HG02981 (cell line): ENCODE measurements at regions not wholly inside any gene's neighbourhood (a gene's known extent, or its start where the extent isn't known, plus 50 kb on each side); places are given as distances from the start of the nearest gene placed in this dataset.

Experiments
- ATAC-seq: cut with Tn5 transposase; IDR thresholded peaks from one replicate; pipeline ENCODE4 v1.9.1; 2021; ENCODE audit warnings: mild to moderate bottlenecking, moderate library complexity; ENCODE audit not compliant: unreplicated experiment

DNA sequence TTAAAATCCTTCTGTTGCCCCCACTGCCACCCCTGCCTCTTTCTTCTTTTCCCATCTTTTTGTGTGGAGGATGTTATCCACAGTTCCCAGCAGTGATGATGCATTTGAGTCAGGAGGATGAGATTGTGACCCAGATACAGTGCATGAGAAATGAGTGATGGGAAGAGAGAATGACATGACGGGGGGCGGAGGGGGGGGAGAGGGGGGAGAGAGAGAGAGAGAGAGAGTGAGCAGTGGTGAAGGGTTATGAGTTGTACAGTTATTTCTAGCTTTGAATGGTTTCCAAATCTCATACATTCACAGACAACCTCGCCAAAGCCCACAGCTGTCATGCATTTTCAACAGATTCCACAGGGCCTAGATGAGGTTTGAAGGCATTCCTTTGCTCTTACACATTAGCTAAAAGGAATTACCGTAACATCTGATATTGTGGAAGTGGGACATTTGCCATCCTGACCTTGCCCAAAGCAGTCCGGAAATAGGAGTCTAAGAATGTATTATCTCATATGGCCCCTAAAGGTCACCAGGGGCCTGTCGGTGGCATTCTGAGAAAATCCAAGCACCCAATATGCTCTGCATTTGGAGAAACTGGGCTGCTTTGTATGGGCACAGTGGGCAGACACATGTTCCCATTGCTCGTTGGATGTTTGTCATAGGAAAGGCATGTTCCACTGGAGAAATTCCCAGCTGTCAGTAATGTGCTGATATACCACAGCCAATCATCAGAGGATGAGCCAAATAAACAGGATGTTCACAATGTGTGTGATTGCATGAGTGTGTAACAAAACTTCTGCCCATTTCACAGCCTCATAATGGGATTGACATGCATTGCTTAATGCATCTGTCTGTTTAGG is 435.8 kb downstream of the SPRY1 start:
- ATAC-seq, result no peak

DNA sequence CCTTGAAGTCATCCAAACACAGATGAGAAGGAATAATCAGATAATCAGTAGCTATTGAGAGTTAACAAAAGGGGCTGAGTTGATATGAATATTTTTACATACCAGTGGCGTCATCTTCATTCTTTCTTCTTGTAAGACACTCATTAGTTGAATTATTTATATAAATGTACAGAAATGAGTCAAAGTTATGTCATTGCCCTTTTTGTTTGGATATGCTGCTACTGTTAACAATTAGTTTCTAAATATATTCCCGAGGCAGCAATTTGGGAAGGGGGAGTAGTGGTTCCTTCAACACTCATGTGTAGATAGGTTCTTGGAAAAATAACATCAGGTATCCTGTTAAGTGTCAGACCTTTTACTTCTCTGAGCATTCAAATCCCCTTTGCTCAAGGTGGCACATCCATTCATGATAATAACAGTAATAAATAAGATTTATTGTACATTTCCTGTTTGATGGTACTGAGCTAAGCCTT is 436.6 kb downstream of the SPRY1 start:
- ATAC-seq, result no peak

DNA sequence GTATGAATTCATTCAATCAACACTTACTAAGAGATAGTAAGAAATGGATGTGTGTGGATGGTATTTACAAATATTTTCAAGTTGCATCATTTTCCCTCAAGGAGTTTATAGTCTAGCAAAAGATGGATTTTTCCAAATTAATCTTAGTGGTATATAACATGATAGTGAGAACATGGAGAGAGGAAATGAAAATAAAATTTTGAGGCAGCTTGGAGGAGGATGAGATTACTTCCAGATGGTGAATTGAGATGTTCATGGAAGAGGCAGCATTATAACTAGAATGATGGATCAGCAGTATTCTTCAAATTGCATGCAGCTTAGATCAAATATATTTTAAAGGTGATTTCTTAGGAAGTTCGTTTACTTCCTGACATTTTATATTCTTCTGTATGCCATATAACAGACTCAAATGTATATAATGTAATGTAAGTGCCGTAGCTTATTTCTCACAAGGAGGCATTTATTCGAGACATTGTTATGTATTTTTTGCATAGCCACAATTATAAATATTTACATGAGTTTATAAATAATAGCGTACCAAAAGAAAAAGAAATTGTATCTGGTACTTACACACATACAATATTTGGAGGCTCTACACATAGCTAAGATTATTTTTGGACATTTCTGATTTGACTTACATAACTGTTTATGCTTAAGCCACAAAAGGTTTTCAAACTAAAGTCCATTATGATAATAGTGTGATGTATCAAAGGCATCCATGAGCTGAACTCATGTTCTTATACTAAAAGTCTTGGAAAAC is 439.4 kb downstream of the SPRY1 start:
- no peak for ATAC-seq

GRCh38 chr4:123836851-123837595 is 440.4 kb downstream of the SPRY1 start:
- no peak for ATAC-seq

DNA sequence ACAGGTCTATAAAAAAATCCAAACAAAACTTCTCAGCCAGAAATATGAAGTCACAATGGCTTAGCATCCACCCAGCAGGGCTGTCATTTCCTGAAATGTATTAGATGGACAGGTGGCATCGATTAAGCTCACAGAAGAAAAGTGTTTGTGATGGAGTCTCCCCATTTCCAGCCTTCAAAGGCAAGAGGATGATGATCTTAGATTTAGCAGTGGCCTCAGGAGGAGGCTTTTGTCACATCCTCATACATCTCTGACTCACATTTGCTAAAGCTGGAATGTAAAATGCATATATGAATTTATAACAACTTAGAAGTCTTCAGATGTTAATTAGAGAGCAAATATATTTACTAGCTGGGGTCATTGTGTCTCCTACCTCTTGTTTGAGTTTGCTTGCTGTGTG is 441.9 kb downstream of the SPRY1 start:
- no peak for ATAC-seq

- no peak for ATAC-seq
Observed at GRCh38 chr4:123840197-123840596, 443.6 kb downstream of the SPRY1 start.

DNA sequence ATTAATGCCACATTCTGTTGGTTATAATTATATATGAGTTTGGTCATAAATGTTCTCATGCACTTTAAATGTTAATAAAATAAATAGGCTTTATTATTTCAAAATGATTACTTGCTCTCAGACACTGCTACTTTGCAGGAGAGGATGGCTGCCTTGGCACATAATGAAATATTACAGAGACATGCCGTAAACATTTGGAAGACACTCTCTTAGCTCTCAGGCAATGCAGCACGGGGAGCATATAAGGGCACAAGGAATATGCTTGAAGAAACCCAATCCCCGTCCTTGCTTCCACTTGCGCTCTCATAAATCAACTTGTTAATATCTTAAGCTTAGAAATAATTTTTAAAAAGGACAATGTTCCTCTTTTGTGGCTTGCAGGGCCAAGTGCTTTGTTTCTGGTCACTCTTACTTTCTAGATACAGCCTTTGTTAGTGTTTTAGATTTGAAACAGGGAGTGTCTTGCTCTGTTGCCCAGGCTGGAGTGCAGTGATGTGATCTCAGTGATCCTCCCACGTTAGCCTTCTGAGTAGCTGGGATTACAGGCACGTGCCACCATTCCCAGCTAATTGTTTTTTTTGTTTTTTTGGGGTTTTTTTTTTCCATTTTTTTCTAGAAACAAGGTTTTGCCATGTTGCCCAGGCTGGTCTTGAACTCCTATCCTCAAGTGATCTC is 445.0 kb downstream of the SPRY1 start:
- no peak for ATAC-seq

DNA sequence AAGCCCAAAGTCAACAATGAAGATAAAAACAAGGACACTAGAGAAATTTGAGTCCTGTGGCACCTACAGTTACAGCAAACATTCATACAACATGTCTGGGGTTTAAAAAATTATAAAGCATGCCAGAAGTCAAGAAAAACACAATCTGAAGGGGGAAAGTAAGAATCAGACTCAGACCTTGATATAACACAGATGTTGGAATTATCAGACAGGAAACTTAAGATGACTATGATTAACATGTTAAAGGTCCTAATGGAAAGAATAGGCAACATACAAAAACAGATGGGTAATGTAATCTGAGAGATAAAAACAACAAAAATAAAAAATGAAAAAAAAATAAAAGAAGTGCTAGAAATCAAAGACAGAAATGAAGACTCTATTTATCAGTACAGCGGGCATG is 446.5 kb downstream of the SPRY1 start:
- ATAC-seq, result no peak

GRCh38 chr4:123844374-123844773 is 447.8 kb downstream of the SPRY1 start:
- ATAC-seq, result no peak

DNA sequence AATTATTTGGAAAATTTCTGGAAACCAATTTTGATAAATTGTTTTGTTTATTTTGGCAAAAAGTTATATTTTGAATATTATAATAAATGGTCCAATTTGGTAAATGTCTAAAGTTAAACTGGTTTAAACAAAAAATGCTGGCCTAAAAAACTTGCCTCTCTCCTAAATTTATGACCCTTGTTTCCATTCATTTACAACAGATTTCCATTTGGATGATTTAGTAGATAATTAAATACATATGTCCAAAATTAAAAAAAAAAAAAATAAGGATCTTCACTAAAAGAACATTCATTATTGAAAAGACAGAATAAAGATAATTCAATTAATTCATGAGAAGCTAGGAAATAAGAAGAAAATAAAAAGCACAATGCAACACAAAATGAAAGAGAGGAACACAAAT is 449.5 kb downstream of the SPRY1 start:
- ATAC-seq, result no peak

GRCh38 chr4:123846561-123846960 is 450.0 kb downstream of the SPRY1 start:
- ATAC-seq, result no peak

- ATAC-seq, result no peak
Observed at GRCh38 chr4:123848606-123849005, 452.0 kb downstream of the SPRY1 start.

DNA sequence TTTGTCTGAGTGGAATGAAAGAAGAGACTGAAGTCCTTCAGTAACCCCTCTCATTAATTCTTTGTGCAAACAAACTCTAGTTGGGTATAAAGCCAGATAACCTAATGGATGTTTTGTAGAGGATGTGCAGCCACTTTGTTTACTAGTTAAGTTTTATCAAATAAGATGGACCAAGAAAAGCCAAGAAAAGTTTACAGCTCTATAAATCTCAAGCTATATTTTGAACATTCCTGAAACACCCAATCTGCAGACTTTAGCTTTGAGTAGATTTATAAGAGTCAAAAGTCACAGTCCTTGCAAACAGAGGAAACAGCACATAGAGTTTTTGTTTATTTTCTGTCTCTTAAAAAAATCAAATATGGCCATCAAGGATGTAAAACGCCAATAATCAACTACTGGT is 452.9 kb downstream of the SPRY1 start:
- no peak for ATAC-seq

- no peak for ATAC-seq
Observed at GRCh38 chr4:123851521-123851920, 454.9 kb downstream of the SPRY1 start.

DNA sequence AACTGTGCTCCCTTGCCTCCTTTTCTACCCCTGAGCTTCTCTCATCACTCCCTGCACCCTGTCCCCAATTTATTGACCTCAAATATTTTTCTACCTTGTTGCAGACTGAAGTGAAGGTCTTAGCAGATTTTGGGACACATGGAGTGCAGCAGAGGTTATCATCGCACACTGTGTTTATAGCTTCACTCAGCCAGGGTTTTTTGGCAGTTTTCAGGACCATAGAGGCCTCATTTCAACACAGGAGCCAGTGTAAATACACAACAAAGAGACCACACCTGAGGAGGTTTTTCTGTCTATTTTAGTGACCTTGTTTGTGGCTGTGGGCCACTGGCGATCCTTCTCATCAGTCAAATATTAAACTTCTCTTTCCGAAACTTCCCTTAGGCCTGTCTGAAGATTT is 457.1 kb downstream of the SPRY1 start:
- ATAC-seq, result no peak

DNA sequence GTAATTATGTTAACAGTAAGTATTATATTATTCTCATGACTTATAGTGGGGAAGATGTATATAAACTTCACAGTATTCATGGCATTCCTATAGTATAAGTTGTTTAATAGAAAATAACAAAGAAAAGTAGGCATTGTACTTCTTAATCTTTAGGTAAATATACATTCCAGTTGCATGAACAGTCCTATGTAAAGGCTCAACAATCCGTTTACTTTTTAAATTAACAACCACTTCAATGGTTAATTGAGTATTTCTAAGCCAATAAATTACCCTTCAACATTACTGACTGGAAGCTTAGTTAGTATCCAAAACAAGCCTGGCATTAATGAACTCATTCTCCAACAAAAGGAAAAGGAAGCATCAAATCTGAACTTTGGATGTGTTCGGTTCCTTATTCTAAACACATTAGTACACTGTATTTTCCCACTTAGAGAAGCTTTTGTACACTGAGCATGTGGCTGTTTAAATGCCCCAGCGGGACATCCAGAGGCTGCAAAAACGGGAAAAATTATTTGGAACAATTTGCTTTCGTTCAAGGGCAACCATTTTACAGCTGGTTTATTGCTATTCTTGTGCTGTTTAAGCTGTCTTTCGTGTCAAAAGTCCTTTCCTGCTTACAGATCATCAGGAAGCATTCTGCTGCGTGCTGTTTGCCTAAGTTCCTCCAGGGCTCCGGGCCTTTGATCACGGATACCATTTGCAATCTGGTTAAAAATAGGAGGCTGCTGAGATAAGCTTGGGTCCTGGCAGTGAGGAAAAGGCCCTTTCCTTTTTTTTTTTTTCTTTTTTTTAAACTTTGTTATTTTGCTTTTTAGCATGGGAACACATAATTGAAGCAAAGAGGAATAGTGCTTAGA is 460.3 kb downstream of the SPRY1 start:
- ATAC-seq, result no peak

GRCh38 chr4:123858465-123858864 is 461.9 kb downstream of the SPRY1 start:
- no peak for ATAC-seq

DNA sequence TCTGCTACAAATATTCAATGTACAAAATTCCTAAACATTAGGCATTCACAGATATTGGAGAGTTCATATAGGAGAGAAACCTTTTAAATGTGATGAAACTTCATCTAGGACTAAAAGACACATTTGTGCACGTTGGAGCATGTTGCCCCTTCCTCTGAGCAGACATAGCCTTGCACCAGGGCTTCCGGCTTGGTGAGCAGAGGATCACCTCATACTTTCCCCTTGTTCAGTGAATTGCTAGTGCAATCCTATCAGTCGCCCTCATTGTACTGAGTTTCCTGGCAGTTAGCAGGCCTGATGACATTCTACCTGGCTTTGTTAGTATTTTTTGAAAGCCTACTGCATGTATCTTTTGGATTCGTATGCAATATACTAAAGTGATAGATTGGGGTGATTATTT is 466.2 kb downstream of the SPRY1 start:
- ATAC-seq, result no peak

GRCh38 chr4:123866796-123867195 is 470.2 kb downstream of the SPRY1 start:
- no peak for ATAC-seq
